IPS-11a (cell line): ENCODE measurements at regions not wholly inside any gene's neighbourhood (a gene's known extent, or its start where the extent isn't known, plus 50 kb on each side); places are given as distances from the start of the nearest gene placed in this dataset.
"Not testable (repeated sequence)": the region's sequence is repeated elsewhere in the genome, so short reads cannot be mapped to it uniquely, and the experiment has no call there.

Source experiments
- H3K4me3 ChIP-seq: one replicate; pipeline ENCODE4 v1.5.1; 2013; ENCODE audit warnings: low read depth, low read length, control low read depth

- no peak overlapping the region for H3K4me3 ChIP-seq
Measured at GRCh38 chr2:8231902-8232301, 450.0 kb upstream of the ID2 start.

- H3K4me3 ChIP-seq = no peak overlapping the region
Measured at GRCh38 chr2:8232871-8233270, 449.0 kb upstream of the ID2 start.

- H3K4me3 ChIP-seq = no peak overlapping the region
Measured at GRCh38 chr2:8234253-8234652, 447.6 kb upstream of the ID2 start.

GRCh38 chr2:8234757-8235374, 447.0 kb upstream of the ID2 start:
- H3K4me3 ChIP-seq = no peak overlapping the region

- no peak overlapping the region for H3K4me3 ChIP-seq
Measured at GRCh38 chr2:8235419-8235818, 446.4 kb upstream of the ID2 start.

GRCh38 chr2:8236391-8236790, 445.5 kb upstream of the ID2 start:
- no peak overlapping the region for H3K4me3 ChIP-seq

GRCh38 chr2:8238521-8239230, 443.2 kb upstream of the ID2 start:
- no peak overlapping the region for H3K4me3 ChIP-seq

- H3K4me3 ChIP-seq = no peak overlapping the region
Measured at GRCh38 chr2:8239531-8240088, 442.2 kb upstream of the ID2 start.

GRCh38 chr2:8241317-8241716, 440.5 kb upstream of the ID2 start:
- no peak overlapping the region for H3K4me3 ChIP-seq

GRCh38 chr2:8242739-8243138, 439.1 kb upstream of the ID2 start:
- no peak overlapping the region for H3K4me3 ChIP-seq

GRCh38 chr2:8243748-8244400, 438.0 kb upstream of the ID2 start:
- no peak overlapping the region for H3K4me3 ChIP-seq

GRCh38 chr2:8244639-8245038, 437.2 kb upstream of the ID2 start:
- no peak overlapping the region for H3K4me3 ChIP-seq

GRCh38 chr2:8246137-8246536, 435.7 kb upstream of the ID2 start:
- H3K4me3 ChIP-seq = no peak overlapping the region

GRCh38 chr2:8247905-8248622, 433.8 kb upstream of the ID2 start:
- H3K4me3 ChIP-seq = no peak overlapping the region

- no peak overlapping the region for H3K4me3 ChIP-seq
Measured at GRCh38 chr2:8248623-8248957, 433.3 kb upstream of the ID2 start.

- H3K4me3 ChIP-seq = no peak overlapping the region
Measured at GRCh38 chr2:8249141-8249540, 432.7 kb upstream of the ID2 start.

GRCh38 chr2:8249769-8250168, 432.1 kb upstream of the ID2 start:
- H3K4me3 ChIP-seq = no peak overlapping the region

- not testable (repeated sequence) for H3K4me3 ChIP-seq
Measured at GRCh38 chr2:8250290-8250689, 431.6 kb upstream of the ID2 start.

- H3K4me3 ChIP-seq = no peak overlapping the region
Measured at GRCh38 chr2:8251291-8251690, 430.6 kb upstream of the ID2 start.

GRCh38 chr2:8251856-8252255, 430.0 kb upstream of the ID2 start:
- no peak overlapping the region for H3K4me3 ChIP-seq

GRCh38 chr2:8252997-8253694, 428.7 kb upstream of the ID2 start:
- H3K4me3 ChIP-seq = no peak overlapping the region
